Glomerular endothelial cell (primary cell): ENCODE measurements at regions not wholly inside any gene's neighbourhood (a gene's known extent, or its start where the extent isn't known, plus 50 kb on each side); places are given as distances from the start of the nearest gene placed in this dataset.
A peak's percentile ranks its signal among the peaks of the same experiment; 100 is the strongest.
"Not testable (repeated sequence)": the region's sequence is repeated elsewhere in the genome, so short reads cannot be mapped to it uniquely, and the experiment has no call there.

ENCODE experiments used
- DNase-seq: peaks from one replicate; pipeline ENCODE4 v3.0.0-alpha.2; 2011; ENCODE audit warnings: low read depth, low spot score; ENCODE audit errors: extremely low read depth

DNA sequence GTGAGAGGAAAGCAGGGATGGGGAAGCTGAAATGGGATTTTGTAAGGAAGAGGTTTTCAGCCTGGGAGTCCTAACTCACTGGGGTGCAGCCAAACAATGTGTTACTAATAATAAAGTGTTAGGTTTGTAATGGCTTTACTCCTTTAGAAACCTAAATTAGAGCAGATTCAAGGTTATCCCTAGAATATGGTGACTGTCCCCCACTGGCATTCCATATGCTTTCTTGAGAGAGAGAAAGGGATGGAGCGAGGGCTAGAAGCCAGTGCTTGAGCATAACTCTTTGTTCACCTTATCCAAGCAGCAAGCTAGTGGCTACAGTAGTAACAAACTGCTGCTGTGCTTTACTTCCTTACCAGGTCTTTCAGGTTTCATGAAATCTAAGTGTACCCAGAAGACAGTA is 249.1 kb upstream of the PGRMC2 start:
- no peak for DNase-seq

DNA sequence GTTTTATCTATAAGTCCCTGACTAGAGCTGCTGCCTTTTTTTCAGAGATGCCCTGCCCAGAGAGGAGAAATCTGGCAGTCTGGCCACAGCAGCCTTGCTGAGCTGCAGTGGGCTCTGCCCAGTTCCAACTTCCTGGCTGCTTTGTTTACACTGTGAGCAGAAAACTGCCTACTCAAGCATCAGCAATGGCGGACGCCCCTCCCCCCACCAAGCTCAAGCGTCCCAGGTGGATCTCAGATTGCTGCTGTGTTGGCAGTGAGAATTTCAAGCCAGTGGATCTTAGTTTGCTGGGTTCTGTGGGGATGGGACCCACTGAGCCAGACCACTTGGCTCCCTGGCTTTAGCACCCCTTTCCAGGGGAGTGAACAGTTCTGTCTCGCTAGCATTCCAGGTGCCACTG is 247.9 kb upstream of the PGRMC2 start:
- not testable (repeated sequence) for DNase-seq

DNA sequence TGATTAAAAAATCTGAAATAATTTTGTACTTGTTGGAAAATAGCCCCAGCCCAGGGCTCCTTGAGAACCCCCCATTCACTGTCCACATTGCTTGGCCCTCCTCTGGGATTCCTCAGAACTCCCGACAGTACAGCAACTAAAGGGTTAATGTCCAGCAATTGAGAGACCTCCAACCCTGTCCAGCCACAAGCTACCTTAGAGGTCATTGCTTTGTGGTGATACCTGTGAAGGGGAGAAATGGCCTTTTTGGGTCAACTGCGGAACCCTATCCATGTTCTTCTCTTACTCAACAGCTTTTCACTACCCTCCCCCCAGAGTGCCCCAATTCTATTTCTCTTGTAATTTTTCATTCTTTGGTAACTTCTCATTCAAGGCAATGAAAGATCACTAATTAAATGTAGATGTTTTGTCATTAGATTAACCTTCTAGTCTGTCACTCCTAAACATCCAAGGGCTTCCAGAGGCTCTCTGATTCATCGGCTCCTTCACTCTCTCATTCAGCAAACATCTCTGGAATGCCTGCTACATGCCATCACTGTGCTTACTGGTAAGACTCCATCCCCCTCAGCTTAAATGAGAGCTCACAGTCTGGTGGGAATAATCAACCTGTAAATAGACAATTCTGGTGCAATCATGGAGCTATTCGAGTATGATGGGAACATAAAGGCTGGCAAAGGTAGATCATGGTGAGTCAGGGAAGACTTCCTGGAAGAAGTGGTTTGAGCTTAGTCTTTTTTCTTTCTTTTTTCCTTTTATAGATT is 241.4 kb upstream of the PGRMC2 start:
- peak; percentile 71 for DNase-seq

DNA sequence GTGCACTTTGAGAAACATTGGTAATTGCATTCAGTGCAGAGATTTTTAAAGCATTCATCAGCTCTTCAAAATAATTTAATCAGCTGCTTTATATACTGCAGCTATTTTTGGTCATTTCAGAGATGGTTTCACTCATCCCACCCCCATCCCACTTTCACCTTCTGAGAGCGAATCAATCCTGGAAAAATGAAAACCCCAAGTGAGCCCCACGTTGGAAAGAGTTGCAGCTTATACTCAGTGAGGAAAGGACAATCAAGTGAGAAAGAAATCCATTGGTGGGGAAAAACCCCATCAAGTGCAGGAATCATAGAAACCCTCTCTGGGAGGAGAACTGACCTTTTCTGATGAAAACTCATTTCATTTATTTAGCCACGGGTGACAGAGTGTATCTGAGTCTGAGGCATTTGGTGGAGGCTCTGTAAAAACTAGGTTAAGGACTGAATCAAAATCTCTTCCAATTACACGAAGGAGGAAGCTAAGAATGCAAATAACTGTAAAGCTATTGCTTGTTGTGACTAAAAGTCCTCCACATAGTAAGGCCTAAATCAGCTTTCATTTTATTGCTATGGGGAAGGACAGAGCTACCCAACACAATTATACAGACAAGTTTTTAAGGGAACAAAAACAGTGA is 240.4 kb upstream of the PGRMC2 start:
- DNase-seq: no peak

DNA sequence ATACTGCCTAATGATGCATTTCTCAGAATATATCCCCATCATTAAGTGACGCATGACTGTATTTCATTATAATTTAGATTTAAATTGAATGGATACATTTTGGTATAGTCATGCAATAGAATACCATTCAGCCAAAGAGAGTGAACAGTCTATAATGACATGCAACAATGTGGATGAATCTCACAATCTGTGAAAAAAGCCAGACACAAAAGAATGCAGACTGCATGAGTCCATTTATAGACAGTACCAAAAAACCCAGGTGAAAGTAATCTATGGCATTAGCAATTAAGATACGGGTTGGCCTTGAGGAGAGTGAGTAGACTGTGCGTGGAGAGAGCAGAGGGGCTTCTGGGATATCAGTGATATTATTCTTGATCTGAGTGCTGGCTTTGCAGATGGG is 239.7 kb upstream of the PGRMC2 start:
- no peak for DNase-seq

DNA sequence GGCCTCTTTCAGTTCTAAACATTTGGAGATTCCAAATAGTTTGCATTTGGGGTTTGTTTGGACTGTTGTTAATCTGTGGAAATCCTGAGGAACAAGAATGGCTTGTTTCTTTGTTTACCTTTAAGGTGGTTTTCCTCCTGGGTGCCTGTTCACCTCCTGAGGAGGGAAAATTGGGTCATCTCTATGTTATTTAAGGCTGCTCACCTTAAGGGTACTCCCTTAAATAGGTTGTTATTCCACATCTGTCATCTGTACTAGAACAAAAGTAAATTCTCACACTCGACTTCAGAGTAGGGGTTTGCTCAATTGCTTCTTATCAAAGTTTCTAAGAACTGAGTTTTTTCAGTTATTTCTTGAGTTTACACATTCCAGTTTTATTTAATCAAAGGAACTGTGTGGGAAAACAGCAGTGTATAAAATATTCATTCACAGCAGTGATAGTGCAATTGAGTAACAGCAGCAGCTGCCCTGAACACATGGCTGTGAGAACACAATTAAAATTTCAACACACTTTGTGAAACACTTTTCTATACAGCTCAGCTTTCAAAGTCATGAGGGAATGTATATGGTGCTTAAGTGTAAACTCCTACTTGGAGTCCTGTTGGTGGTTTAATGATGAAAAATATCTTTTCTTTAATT is 238.5 kb upstream of the PGRMC2 start:
- no peak for DNase-seq

DNA sequence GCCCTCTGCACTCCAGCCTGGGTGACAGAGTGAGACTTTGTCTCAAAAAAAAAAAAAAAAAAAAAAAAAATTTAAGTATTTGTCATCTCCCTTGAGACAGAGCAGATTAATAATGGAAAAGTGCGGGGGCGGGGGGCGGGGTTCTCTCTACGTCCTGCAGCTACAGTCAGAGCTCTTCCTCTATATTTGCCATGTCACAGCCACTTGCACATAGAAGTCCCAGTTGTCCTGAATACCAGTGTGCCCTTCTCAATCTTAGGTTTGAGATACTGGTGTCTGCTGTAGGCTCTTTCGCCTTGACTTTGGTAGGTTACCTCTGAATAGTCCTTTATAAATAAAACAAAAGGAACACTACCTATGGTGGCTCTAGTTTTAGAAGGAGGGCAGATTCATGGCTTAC is 237.8 kb upstream of the PGRMC2 start:
- DNase-seq: no peak

DNA sequence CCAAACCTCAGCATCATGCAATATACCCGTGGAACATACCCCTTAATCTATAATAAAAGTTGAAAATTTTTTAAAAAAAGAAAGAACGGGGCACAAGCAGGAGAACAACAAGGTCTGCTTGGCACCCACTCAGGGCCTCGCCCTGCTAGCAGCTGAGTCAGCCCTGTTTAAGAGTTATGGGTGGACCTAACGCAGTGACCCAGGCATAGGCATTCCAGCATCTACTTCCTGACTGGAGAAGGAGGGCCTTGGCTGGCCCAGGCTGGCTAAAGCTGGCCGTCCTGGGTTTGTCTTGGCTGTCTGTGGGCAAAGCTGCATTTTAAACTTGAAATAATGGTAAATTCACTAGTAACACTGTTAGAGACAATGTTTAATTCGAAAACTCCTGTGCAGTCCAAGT is 236.7 kb upstream of the PGRMC2 start:
- peak; percentile 34 for DNase-seq

- peak; percentile 86 for DNase-seq
Observed at GRCh38 chr4:128521648-128522111, 234.1 kb upstream of the PGRMC2 start.

DNA sequence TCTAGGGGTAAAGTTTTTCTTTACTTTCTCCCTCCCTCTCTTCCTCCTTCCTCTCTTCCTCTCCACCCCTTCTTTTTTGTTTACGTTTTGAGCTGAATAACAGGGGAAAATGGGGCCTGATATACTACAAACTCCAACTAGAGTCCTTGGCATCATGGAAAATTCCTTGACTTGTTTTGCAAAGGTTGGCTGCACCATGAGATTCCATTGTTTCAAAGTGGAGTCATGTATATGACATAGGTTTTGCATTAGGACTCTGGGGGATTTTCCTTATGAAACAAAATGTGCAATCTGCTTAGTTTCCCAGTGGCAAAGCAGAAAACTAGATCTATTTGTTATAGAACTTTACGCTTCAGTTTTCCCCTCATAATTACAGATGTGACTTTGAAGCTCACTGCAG is 233.5 kb upstream of the PGRMC2 start:
- DNase-seq: peak; percentile 60

DNA sequence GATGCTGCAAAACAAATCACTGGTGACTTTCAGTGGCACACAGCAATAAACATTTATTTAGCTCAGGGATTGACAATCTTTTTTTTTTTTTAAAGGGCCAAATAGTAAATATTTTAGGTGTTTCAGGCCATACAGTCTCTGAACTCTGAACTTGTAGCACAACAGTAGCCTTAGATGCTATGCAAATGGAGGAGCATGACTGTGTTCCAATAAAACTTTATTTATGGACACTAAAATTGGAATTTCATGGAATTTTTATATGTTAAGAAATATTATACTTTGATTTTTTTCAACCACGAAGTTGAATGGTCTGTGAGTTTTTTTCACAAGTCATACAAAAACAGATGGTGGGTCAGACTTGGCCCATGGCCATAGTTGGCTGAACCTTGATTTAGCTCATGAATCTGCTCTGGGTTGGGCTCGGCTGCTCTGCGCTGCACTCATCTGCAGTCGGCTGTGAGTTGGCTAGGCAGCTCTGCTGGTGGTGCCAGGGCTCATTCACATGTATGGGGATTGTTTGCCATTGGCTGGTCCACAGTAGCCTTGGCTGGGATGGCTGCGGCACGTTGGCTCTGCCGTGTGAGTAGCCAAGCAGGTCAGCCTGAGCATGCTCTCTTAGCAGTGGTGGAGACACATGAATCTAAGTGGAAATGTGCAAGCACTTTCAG is 231.7 kb upstream of the PGRMC2 start:
- DNase-seq: no peak

DNA sequence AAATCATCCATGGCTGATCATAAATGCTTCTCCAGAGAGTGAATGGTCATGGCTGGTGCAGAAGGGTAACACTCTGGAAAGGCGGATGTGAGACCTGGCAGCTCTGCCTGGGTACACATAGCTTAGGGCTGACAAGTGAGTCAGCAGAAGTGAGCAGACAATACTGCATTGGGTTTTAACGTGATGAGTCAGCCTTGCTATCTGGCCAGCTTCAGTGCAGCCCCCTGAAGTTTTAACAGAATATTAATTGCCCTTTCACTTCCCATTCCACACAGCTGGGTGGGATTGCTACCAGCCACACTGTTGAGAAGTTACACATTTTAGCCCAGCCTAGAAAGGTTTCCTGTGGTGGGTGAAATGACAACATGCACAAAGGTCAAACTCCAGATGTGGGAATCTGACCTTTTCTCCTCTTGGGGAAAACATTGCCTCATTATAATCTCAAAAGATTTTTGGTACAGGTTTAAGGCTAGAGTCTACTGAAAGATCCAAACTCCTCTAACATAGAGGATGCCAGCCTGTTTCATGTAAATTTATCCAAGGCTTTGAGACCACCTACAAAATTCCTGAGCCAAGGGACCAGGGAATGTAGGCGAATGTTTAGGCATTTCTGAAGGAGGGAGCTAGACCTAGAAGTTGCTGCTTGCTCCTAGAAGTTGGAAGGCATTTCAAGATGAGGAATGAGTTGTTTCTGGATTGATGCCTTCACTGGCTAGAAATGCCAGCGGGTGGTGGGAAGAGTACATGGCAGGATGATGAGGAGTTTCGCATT is 230.3 kb upstream of the PGRMC2 start:
- peak; percentile 92 for DNase-seq

GRCh38 chr4:128517096-128517738 is 229.6 kb upstream of the PGRMC2 start:
- DNase-seq: peak; percentile 25

- DNase-seq: no peak
Observed at GRCh38 chr4:128516301-128516969, 228.8 kb upstream of the PGRMC2 start.

DNA sequence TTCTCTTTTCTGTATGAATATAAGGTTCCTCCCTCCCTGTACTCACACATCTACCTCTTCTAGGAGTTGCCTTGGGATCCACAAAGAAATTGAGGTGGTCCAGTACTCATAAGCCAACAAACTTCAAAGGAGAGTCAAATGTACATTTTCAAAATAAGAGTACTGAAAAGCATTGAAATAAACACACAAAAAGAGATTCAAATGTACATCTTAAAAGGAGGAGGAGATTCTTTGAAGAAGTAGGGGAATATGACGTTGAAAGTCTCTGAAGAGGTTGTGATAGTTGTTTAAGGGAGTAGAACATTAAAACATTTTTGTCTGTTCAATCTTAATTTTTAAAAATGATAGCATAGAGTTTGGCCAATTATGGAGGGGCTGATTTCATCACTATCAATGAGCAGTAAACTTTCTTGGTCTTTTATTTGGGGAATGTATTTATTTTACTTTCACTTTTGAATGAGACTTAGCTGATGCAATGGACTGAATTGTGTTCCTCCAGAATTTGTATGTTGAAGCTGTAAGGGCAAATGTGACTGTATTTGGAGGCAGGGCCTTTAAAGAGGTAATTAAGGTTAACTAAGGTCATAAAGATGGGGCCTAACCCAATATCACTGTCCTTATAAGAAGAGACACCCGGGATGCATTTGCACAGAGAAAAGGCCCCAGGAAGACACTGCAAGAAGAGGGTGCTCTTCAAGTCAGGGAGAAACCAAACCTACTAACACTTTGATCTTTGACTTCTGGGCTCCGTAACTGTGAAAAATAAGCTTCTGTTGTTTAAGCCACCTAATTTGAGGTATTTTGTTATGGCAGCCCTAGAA is 226.3 kb upstream of the PGRMC2 start:
- no peak for DNase-seq

DNA sequence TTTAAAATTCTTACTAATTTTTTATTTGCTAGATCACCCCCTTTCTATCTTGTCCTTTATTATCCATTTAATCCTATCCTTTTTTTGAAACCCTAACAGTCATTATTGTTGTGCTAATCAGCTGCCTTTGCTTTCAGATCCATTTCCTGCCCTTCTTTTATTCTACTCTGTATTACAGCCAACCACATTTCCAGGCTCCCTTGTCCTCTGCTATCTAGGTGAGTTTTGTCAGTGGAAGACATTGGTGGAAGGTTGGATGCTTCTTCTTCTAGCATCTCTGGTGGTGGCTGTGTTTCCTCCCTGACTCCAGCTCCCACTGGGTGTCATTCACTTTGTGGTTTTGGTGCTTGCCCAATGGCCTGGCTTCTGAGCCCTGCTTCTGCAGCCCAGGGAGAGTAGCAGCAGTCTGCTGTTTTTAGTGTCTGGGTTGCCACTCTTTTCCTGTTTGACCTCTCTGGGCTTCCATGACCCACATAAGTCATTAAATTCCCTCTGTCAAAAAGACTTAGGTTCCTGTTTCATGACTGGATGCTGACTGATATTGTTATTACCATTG is 225.2 kb upstream of the PGRMC2 start:
- DNase-seq: no peak

GRCh38 chr4:128512161-128512560 is 224.5 kb upstream of the PGRMC2 start:
- no peak for DNase-seq

DNA sequence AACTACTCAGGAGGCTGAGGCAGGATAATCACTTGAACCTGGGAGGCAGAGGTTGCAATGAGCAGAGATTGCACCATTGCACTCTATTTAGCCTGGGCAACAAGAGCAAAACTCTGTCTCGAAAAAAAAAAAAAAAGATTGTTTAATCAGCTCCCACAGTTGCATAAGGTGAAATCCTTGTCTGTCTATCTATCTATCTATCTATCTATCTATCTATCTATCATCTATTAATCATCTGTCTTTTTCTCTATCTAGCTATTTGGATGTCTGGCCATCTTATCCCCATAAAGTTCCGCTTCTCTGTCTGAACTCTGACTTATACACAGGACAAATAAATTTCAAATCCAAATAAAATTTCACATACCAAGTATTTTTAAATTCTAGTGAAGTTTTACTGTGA is 223.2 kb upstream of the PGRMC2 start:
- DNase-seq: no peak
